Muscle layer of duodenum (tissue), 2 donors: ENCODE measurements at regions not wholly inside any gene's neighbourhood (a gene's known extent, or its start where the extent isn't known, plus 50 kb on each side); places are given as distances from the start of the nearest gene placed in this dataset.

Experiments used
- H3K27ac ChIP-seq: one replicate; pipeline ENCODE4 v1.7.0; 2013; ENCODE audit warnings: mild to moderate bottlenecking, low read length
- H3K27me3 ChIP-seq: one replicate; pipeline ENCODE4 v1.7.0; 2013; ENCODE audit warnings: low read depth, mild to moderate bottlenecking, control low read depth, low read length
- H3K36me3 ChIP-seq, 2 donors: one replicate each; pipeline ENCODE4 v1.7.0; 2013; ENCODE audit warnings: low read length in 2 of 2, control low read depth in 1 of 2, mild to moderate bottlenecking in 1 of 2; ENCODE audit not compliant: insufficient read depth in 2 of 2, control insufficient read depth in 1 of 2
- H3K4me1 ChIP-seq, 2 donors: one replicate each; pipeline ENCODE4 v1.7.0; 2013; ENCODE audit warnings: low read length in 2 of 2, mild to moderate bottlenecking in 2 of 2, control low read depth in 1 of 2, moderate library complexity in 1 of 2; ENCODE audit not compliant: insufficient read depth in 2 of 2, control insufficient read depth in 1 of 2
- H3K4me3 ChIP-seq, 2 donors: one replicate each; pipeline ENCODE4 v1.7.0; 2013; ENCODE audit warnings: low read length in 2 of 2, low read depth in 1 of 2, mild to moderate bottlenecking in 1 of 2
- H3K9me3 ChIP-seq, 2 donors: one replicate each; pipeline ENCODE4 v1.7.0; 2013; ENCODE audit warnings: low read length in 2 of 2, control low read depth in 1 of 2, mild to moderate bottlenecking in 1 of 2; ENCODE audit not compliant: control insufficient read depth in 1 of 2
- donor health status: healthy.

DNA sequence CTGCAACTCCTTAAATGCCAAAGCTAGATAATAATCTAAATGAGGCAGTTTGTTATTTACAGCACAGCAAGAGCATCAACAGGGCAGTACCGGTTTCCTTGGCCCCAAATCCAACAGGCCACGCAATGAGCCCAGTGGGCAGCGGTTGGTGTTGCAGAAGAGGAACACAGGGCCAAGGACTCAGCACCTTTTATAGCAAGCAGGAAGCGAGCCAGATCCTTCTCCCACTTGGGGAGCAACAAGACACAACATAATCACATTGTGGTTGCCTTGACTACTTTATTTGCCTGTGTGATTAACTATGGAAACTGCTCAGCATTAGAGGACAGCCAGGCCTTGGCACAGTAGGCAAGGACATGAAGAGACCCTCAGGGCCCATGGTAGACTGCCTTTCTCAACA lies 67.1 kb upstream of the HTR2A start:
- no peaks in the 10 kb centered on the region for H3K36me3 ChIP-seq
- H3K27ac ChIP-seq = no peak overlapping the region
- no peaks in the 10 kb centered on the region for H3K9me3 ChIP-seq
- no peaks in the 10 kb centered on the region for H3K27me3 ChIP-seq
- H3K4me1 ChIP-seq = no peaks in the 10 kb centered on the region
- H3K4me3 ChIP-seq = no peak overlapping the region

GRCh38 chr13:46962281-46962941 lies 65.6 kb upstream of the HTR2A start:
- H3K9me3 ChIP-seq = no peaks in the 10 kb centered on the region
- H3K27me3 ChIP-seq = no peaks in the 10 kb centered on the region
- H3K27ac ChIP-seq = no peak overlapping the region
- no peak overlapping the region for H3K4me3 ChIP-seq
- H3K36me3 ChIP-seq = no peaks in the 10 kb centered on the region
- H3K4me1 ChIP-seq = no peaks in the 10 kb centered on the region

DNA sequence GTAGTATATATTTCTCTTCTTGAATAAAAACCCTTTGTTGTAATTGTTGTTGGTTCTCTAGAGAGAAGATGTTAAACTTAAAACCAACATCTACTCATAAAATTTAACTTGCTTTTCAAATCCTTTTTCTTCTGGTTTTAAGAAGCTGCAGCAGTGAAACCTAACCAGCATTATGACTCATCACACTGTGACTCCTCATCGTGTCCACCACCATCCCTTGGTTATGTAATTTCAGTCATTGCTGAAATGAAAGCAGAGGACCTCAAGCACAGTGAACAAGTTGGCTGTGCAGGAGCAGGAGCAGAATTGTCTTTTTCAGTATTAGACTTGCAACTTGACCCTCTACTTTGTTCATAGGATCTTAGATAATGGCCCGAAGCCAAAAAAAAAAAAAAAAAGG lies 64.9 kb upstream of the HTR2A start:
- H3K9me3 ChIP-seq = no peaks in the 10 kb centered on the region
- H3K27me3 ChIP-seq = no peaks in the 10 kb centered on the region
- H3K4me3 ChIP-seq = no peak overlapping the region
- no peaks in the 10 kb centered on the region for H3K36me3 ChIP-seq
- H3K27ac ChIP-seq = no peak overlapping the region
- H3K4me1 ChIP-seq = no peaks in the 10 kb centered on the region

DNA sequence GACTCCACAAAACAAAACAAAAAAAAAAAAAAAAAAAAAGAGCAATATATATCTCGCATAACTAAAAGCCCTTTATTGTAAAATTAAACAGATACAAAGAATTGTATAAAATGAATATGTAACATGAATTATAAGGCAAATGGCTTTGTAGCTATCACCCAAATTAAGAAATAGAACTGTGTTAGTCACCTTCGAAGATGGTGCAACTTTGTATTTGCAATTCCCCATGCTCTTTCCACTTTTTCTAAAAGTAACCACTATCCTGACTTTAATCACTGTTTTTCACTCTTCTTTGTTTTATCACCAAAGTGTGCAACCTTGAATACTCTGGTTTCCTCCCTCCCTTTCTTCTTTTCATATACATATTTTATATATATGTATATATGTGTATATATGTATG lies 57.1 kb upstream of the HTR2A start:
- Histone ChIP-seq H3K9me3 (no peaks in the 10 kb centered on the region), H3K27me3 (no peaks in the 10 kb centered on the region), H3K4me3 (no peak overlapping the region), H3K27ac (no peak overlapping the region), H3K36me3 (no peaks in the 10 kb centered on the region), H3K4me1 (no peaks in the 10 kb centered on the region)

DNA sequence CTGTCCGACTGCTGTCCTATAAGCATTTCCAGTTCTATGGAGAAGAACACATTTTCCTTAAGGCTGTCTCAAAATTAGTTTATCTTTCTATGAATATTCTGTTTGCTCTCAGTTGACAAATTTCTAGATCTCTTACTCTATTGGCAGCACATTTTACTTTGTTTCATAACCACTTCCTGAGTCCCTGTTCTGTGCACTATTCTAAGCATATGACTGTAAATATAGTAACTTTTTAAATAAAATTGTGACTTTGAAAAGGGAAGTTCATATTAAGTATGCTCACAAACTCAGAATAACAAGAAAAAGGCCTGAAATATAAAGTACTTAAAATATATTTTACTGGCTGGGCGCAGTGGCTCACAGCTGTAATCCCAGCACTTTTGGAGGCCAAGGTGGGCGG lies 56.5 kb upstream of the HTR2A start:
- H3K4me1 ChIP-seq = no peaks in the 10 kb centered on the region

DNA sequence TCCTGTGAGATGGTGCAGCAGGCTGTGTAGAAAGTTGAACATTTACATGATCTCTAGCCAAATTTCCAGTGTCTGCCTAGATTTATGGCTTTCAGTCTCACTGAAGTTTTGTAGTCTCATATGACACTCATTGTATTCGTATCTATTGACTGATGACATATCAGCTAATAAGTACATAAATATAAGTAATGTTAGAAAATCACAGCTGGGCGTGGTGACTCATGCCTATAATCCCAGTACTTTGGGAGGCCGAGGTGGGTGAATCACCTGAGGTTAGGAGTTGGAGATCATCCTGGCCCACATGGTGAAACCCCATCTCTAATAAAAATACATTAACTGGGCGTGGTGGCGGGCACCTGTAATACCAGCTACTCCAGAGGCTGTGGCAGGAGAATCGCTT lies 54.7 kb upstream of the HTR2A start:
- H3K27me3 ChIP-seq = no peaks in the 10 kb centered on the region
- H3K4me1 ChIP-seq = no peaks in the 10 kb centered on the region
- no peaks in the 10 kb centered on the region for H3K36me3 ChIP-seq
- no peak overlapping the region for H3K27ac ChIP-seq
- H3K9me3 ChIP-seq = no peaks in the 10 kb centered on the region
- H3K4me3 ChIP-seq = no peak overlapping the region

More for the DNA sequence above, 56.5 kb upstream of the HTR2A start:
- no peaks in the 10 kb centered on the region for H3K27me3 ChIP-seq
- no peaks in the 10 kb centered on the region for H3K9me3 ChIP-seq
- no peak overlapping the region for H3K27ac ChIP-seq
- H3K4me3 ChIP-seq = no peak overlapping the region
- H3K36me3 ChIP-seq = no peaks in the 10 kb centered on the region

GRCh38 chr13:46949211-46949610 lies 52.4 kb upstream of the HTR2A start:
- H3K36me3 ChIP-seq = no peaks in the 10 kb centered on the region
- H3K27me3 ChIP-seq = no peaks in the 10 kb centered on the region
- H3K4me1 ChIP-seq = no peaks in the 10 kb centered on the region
- no peak overlapping the region for H3K27ac ChIP-seq
- H3K4me3 ChIP-seq = no peak overlapping the region
- no peaks in the 10 kb centered on the region for H3K9me3 ChIP-seq

- Histone ChIP-seq H3K4me1 (no peaks in the 10 kb centered on the region), H3K36me3 (no peaks in the 10 kb centered on the region), H3K4me3 (no peak overlapping the region), H3K27me3 (no peaks in the 10 kb centered on the region), H3K27ac (no peak overlapping the region), H3K9me3 (no peaks in the 10 kb centered on the region)
These were observed 51.5 kb upstream of the HTR2A start for GRCh38 chr13:46948338-46948737.

DNA sequence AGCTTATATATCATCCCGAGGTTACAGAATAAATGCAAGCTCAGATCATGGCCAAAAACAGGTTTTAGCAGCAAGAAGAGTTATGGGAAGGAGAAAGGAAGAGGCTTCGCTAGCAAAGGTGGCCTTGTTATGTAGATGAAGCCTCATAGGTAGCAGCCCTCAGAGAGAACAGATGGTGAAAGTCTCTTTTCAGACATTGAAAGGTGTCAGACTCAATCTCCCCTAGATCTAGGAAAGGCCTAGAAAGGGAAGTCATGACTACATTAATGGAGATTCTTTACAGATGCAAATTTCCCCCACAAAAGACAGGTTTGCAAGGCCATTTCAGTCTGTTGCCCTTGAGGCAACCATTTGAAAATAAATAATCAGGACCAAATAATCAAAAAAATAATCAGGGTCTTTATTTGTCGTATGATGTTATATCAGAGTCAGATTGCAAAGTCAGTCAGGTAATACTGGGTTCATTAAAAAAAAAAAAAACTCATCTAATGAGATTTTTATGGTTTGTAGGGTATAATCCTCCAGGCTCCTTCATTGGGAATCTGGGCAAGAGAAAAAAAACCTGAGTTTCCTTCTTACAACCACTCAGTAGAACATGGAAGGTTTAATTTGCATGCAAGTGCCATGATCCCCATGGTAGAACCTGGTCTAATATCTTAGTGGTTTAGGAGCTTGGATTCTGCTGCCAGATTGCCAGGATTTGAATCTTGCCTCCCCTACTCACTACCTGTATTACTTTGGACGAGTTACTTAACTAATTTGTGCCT lies 50.8 kb upstream of the HTR2A start:
- no peaks in the 10 kb centered on the region for H3K36me3 ChIP-seq
- H3K27ac ChIP-seq = no peak overlapping the region
- no peaks in the 10 kb centered on the region for H3K4me1 ChIP-seq
- no peak overlapping the region for H3K4me3 ChIP-seq
- H3K27me3 ChIP-seq = no peaks in the 10 kb centered on the region
- H3K9me3 ChIP-seq = no peaks in the 10 kb centered on the region
